ENCODE measurements at regions not wholly inside any gene's neighbourhood (a gene's known extent, or its start where the extent isn't known, plus 50 kb on each side); places are given as distances from the start of the nearest gene placed in this dataset.
"Not testable (repeated sequence)": the region's sequence is repeated elsewhere in the genome, so short reads cannot be mapped to it uniquely, and the experiment has no call there.

DNA sequence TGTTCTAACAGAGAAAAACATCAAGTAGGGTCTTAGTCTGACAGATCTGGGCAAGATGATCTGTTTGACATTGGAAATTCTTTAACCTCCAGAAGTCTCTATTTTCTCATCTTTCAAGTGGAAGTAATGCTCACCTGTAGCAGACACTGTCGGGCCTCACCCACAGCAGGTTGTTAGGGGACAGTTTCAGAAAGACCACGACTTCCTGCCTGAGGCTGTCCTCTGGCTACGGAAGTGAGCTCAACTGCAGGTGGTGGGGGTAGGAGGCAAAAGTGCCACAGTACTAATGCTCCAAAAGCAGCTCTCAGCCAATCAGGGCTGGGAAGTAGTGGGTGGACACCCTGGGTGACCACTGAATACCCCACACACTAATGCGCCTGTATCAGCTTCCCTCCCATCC, 111.4 kb upstream of the TOPAZ1 start:
- H3K4me1 ChIP-seq (ENCODE audit: control insufficient read depth, insufficient read depth, low read length): peaks cover 8% of the 10 kb centered on the region
- H3K4me3 ChIP-seq (ENCODE audit: insufficient read depth, low read depth, low read length): no peak overlapping the region
- no peak overlapping the region for H3K27ac ChIP-seq (ENCODE audit: insufficient read depth, low read depth, low read length, poor library complexity, severe bottlenecking)
- H3K9me3 ChIP-seq (ENCODE audit: control insufficient read depth, low read length): no peaks in the 10 kb centered on the region
- peaks cover 6% of the 10 kb centered on the region for H3K27me3 ChIP-seq (ENCODE audit: control insufficient read depth, insufficient read depth, low read length, poor library complexity, severe bottlenecking)
- no peaks in the 10 kb centered on the region for H3K36me3 ChIP-seq (ENCODE audit: control insufficient read depth, insufficient read depth, low read length)
- 91 to 94% methylated on average over 4 of the region's 4 CpGs for WGBS, 2 experiments

DNA sequence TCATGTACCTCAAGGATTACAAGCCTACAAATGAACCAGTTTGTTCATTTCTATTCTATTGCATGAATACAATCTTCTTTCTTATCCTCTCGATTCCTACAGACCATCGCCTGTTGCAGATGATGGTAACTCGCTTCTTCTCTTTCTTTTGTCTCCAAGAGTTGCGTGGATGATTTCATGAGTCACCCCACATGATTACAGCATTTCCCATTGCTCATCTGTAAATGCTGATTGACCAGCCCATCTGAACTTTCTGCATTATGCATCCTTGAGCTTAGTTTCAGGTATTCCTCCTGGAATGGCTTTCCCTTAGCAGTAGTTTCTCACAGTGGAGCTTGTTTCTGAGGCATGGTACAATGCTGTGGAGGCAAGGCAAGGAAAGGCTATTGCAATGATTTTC, 109.6 kb upstream of the TOPAZ1 start:
- no peak overlapping the region for H3K27ac ChIP-seq (ENCODE audit: insufficient read depth, low read depth, low read length, poor library complexity, severe bottlenecking)
- no peak overlapping the region for H3K4me3 ChIP-seq (ENCODE audit: insufficient read depth, low read depth, low read length)
- no peaks in the 10 kb centered on the region for H3K36me3 ChIP-seq (ENCODE audit: control insufficient read depth, insufficient read depth, low read length)
- H3K9me3 ChIP-seq (ENCODE audit: control insufficient read depth, low read length): no peaks in the 10 kb centered on the region
- H3K4me1 ChIP-seq (ENCODE audit: control insufficient read depth, insufficient read depth, low read length): peaks cover 8% of the 10 kb centered on the region
- H3K27me3 ChIP-seq (ENCODE audit: control insufficient read depth, insufficient read depth, low read length, poor library complexity, severe bottlenecking): peaks cover 6% of the 10 kb centered on the region
- 93 to 98% methylated on average over 4 of the region's 4 CpGs for WGBS, 2 experiments

- Histone ChIP-seq H3K36me3 (ENCODE audit: control insufficient read depth, insufficient read depth, low read length) (no peaks in the 10 kb centered on the region), H3K4me3 (ENCODE audit: insufficient read depth, low read depth, low read length) (no peak overlapping the region), H3K27ac (ENCODE audit: insufficient read depth, low read depth, low read length, poor library complexity, severe bottlenecking) (no peak overlapping the region), H3K9me3 (ENCODE audit: control insufficient read depth, low read length) (no peaks in the 10 kb centered on the region), H3K27me3 (ENCODE audit: control insufficient read depth, insufficient read depth, low read length, poor library complexity, severe bottlenecking) (peaks cover 6% of the 10 kb centered on the region), H3K4me1 (ENCODE audit: control insufficient read depth, insufficient read depth, low read length) (peaks cover 5% of the 10 kb centered on the region)
- WGBS, 2 experiments: 93 to 95% methylated on average over 7 of the region's 7 CpGs
Measured at GRCh38 chr3:44132593-44132992, 109.1 kb upstream of the TOPAZ1 start.

DNA sequence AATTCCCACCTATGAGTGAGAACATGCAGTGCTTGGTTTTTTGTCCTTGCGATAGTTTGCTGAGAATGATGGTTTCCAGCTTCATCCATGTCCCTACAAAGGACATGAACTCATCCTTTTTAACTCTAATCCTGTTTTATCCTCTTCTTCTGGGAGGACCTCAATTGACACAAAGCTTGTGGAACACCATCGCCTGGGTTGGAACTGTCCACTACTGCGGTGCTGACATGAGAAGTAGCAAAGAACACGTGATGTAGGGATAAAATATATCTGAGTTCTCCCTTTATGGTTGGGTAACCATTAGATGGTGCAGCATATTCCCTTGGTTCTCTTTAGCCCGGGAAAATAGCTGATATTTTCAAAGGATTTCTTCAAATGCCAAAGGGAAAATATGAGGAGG, 105.3 kb upstream of the TOPAZ1 start:
- no peaks in the 10 kb centered on the region for H3K9me3 ChIP-seq (ENCODE audit: control insufficient read depth, low read length)
- no peaks in the 10 kb centered on the region for H3K4me1 ChIP-seq (ENCODE audit: control insufficient read depth, insufficient read depth, low read length)
- no peaks in the 10 kb centered on the region for H3K36me3 ChIP-seq (ENCODE audit: control insufficient read depth, insufficient read depth, low read length)
- no peak overlapping the region for H3K27ac ChIP-seq (ENCODE audit: insufficient read depth, low read depth, low read length, poor library complexity, severe bottlenecking)
- 62% methylated on average over 5 of the region's 5 CpGs for WGBS, 2 experiments
- no peak overlapping the region for H3K4me3 ChIP-seq (ENCODE audit: insufficient read depth, low read depth, low read length)
- peaks cover 6% of the 10 kb centered on the region for H3K27me3 ChIP-seq (ENCODE audit: control insufficient read depth, insufficient read depth, low read length, poor library complexity, severe bottlenecking)

DNA sequence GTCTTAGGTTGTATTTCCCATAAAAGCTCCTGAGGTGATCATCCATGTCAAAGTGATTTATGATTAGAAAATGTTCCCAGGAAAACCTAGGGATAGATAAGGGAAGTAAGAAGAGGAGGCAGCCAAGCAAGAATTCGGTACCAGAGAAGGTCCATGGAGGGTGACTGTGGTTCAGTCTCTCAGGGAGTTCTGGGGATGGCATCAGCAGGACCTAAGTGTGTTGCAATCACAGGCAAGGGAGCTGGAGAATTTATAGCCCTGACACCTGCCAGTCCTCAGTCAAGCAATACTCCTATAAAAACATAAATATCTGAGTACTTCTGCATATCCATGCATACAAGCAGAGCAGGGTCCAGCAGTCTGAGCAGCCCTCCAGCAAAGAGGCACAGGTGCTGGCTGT, 95.6 kb upstream of the TOPAZ1 start:
- H3K27me3 ChIP-seq (ENCODE audit: control insufficient read depth, insufficient read depth, low read length, poor library complexity, severe bottlenecking): no peaks in the 10 kb centered on the region
- no peaks in the 10 kb centered on the region for H3K4me1 ChIP-seq (ENCODE audit: control insufficient read depth, insufficient read depth, low read length)
- no peaks in the 10 kb centered on the region for H3K36me3 ChIP-seq (ENCODE audit: control insufficient read depth, insufficient read depth, low read length)
- no peaks in the 10 kb centered on the region for H3K9me3 ChIP-seq (ENCODE audit: control insufficient read depth, low read length)
- 78 to 89% methylated on average over 1 of the region's 1 CpG for WGBS, 2 experiments
- H3K4me3 ChIP-seq (ENCODE audit: insufficient read depth, low read depth, low read length): no peak overlapping the region
- H3K27ac ChIP-seq (ENCODE audit: insufficient read depth, low read depth, low read length, poor library complexity, severe bottlenecking): no peak overlapping the region

GRCh38 chr3:44159696-44160300, 81.9 kb upstream of the TOPAZ1 start:
- Histone ChIP-seq H3K27ac (ENCODE audit: insufficient read depth, low read depth, low read length, poor library complexity, severe bottlenecking) (no peak overlapping the region), H3K27me3 (ENCODE audit: control insufficient read depth, insufficient read depth, low read length, poor library complexity, severe bottlenecking) (no peaks in the 10 kb centered on the region), H3K9me3 (ENCODE audit: control insufficient read depth, low read length) (no peaks in the 10 kb centered on the region), H3K4me1 (ENCODE audit: control insufficient read depth, insufficient read depth, low read length) (no peaks in the 10 kb centered on the region), H3K36me3 (ENCODE audit: control insufficient read depth, insufficient read depth, low read length) (no peaks in the 10 kb centered on the region), H3K4me3 (ENCODE audit: insufficient read depth, low read depth, low read length) (no peak overlapping the region)
- WGBS, 2 experiments: 89 to 91% methylated on average over 2 of the region's 2 CpGs

DNA sequence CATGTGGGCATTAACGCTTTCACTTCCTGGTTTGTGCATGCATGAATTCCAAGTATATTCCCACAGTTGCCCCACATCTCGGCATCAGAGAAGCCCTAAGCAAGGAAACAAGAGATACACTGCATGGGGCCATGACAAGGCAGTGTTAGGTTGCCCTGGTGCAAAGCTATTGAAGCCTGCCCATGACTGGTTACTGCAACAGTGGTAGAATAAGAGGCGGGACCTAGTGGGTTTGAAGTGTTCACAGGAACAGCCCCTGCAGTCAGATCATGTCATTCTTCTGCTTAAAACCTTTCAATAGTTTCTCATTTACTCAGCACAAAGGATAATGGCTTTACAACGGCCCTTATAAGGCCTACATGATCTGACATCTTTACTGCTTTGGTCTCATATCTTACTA, 80.9 kb upstream of the TOPAZ1 start:
- H3K4me3 ChIP-seq (ENCODE audit: insufficient read depth, low read depth, low read length): no peak overlapping the region
- no peaks in the 10 kb centered on the region for H3K36me3 ChIP-seq (ENCODE audit: control insufficient read depth, insufficient read depth, low read length)
- 86 to 87% methylated on average over 4 of the region's 4 CpGs for whole genome bisulfite sequencing, 2 experiments
- H3K4me1 ChIP-seq (ENCODE audit: control insufficient read depth, insufficient read depth, low read length): no peaks in the 10 kb centered on the region
- H3K27ac ChIP-seq (ENCODE audit: insufficient read depth, low read depth, low read length, poor library complexity, severe bottlenecking): no peak overlapping the region
- no peaks in the 10 kb centered on the region for H3K27me3 ChIP-seq (ENCODE audit: control insufficient read depth, insufficient read depth, low read length, poor library complexity, severe bottlenecking)
- no peaks in the 10 kb centered on the region for H3K9me3 ChIP-seq (ENCODE audit: control insufficient read depth, low read length)

DNA sequence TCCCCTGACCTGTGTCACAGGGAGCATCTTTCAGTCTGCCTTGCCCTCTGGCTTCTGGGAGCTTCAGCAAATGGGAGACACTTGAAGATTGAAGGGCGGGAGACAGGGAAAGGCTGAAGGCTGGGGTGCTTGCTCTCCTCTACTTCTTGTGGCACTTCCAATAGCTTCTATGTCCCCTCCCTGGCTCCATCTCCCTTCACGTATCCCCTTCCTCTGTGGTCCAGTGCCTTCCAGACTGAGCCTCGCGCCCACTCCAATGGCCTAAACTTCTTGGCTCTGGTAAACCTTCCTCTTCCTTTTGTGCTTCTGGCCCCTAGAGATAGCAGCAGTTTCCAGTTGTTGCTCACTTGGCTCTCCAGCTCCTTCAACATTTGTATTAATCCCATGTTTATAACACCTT, 69.8 kb upstream of the TOPAZ1 start:
- 91 to 93% methylated on average over 4 of the region's 4 CpGs for WGBS, 2 experiments
- no peaks in the 10 kb centered on the region for H3K27me3 ChIP-seq (ENCODE audit: control insufficient read depth, insufficient read depth, low read length, poor library complexity, severe bottlenecking)
- no peak overlapping the region for H3K4me3 ChIP-seq (ENCODE audit: insufficient read depth, low read depth, low read length)

DNA sequence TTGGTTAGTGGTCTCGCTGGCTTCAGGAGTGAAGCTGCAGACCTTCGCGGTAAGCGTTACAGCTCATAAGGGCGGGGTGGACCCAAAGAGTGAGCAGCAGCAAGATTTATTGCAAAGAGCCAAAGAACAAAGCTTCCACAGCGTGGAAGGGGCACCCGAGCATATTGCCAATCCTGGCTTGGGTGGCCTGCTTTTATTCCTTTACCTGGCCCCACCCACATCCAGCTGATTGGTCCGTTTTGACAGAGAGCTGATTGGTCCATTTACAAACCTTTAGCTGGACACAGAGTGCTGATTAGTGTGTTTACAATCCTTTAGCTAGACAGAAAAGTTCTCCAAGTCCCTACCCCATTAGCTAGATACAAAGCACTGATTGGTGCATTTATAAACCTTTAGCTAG, 69.0 kb upstream of the TOPAZ1 start:
- H3K4me1 ChIP-seq (ENCODE audit: control insufficient read depth, insufficient read depth, low read length): not testable (repeated sequence)
- 94 to 95% methylated on average over 8 of the region's 8 CpGs for WGBS, 2 experiments

More for the DNA sequence above, 69.8 kb upstream of the TOPAZ1 start:
- Histone ChIP-seq H3K27ac (ENCODE audit: insufficient read depth, low read depth, low read length, poor library complexity, severe bottlenecking) (no peak overlapping the region), H3K36me3 (ENCODE audit: control insufficient read depth, insufficient read depth, low read length) (no peaks in the 10 kb centered on the region), H3K9me3 (ENCODE audit: control insufficient read depth, low read length) (no peaks in the 10 kb centered on the region), H3K4me1 (ENCODE audit: control insufficient read depth, insufficient read depth, low read length) (no peaks in the 10 kb centered on the region)

GRCh38 chr3:44173263-44173662, 68.4 kb upstream of the TOPAZ1 start:
- Histone ChIP-seq H3K36me3 (ENCODE audit: control insufficient read depth, insufficient read depth, low read length) (no peaks in the 10 kb centered on the region), H3K27ac (ENCODE audit: insufficient read depth, low read depth, low read length, poor library complexity, severe bottlenecking) (no peak overlapping the region), H3K27me3 (ENCODE audit: control insufficient read depth, insufficient read depth, low read length, poor library complexity, severe bottlenecking) (no peaks in the 10 kb centered on the region), H3K4me1 (ENCODE audit: control insufficient read depth, insufficient read depth, low read length) (no peaks in the 10 kb centered on the region), H3K4me3 (ENCODE audit: insufficient read depth, low read depth, low read length) (no peak overlapping the region), H3K9me3 (ENCODE audit: control insufficient read depth, low read length) (no peaks in the 10 kb centered on the region)
- 92 to 96% methylated on average over 13 to 14 of the region's 15 CpGs for WGBS, 2 experiments

More for the DNA sequence above, 69.0 kb upstream of the TOPAZ1 start:
- not testable (repeated sequence) for H3K27ac ChIP-seq (ENCODE audit: insufficient read depth, low read depth, low read length, poor library complexity, severe bottlenecking); H3K4me3 ChIP-seq (ENCODE audit: insufficient read depth, low read depth, low read length); H3K9me3 ChIP-seq (ENCODE audit: control insufficient read depth, low read length); H3K27me3 ChIP-seq (ENCODE audit: control insufficient read depth, insufficient read depth, low read length, poor library complexity, severe bottlenecking); H3K36me3 ChIP-seq (ENCODE audit: control insufficient read depth, insufficient read depth, low read length)

DNA sequence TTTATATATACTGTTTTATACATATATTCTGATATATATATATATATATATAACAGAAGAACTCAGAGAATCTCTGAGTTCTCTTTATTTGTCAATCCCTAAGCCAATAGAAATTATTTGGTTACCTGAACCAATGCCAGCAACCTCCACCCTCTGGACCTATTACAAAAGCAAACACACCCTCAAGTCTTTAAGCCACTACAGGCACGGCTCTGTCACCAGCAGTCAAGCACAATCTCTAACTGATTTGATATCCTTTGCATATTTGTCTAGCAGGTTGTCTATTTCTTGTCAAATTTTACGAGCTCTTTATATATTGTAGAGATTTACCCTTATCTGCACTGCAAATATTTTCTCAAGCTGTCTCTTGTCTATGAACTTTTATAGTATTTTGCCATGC, 66.6 kb upstream of the TOPAZ1 start:
- no peaks in the 10 kb centered on the region for H3K36me3 ChIP-seq (ENCODE audit: control insufficient read depth, insufficient read depth, low read length)
- H3K27me3 ChIP-seq (ENCODE audit: control insufficient read depth, insufficient read depth, low read length, poor library complexity, severe bottlenecking): no peaks in the 10 kb centered on the region
- no peak overlapping the region for H3K4me3 ChIP-seq (ENCODE audit: insufficient read depth, low read depth, low read length)
- H3K9me3 ChIP-seq (ENCODE audit: control insufficient read depth, low read length): no peaks in the 10 kb centered on the region
- 93% methylated on average over 1 to 2 of the region's 2 CpGs for WGBS, 2 experiments
- no peak overlapping the region for H3K27ac ChIP-seq (ENCODE audit: insufficient read depth, low read depth, low read length, poor library complexity, severe bottlenecking)
- H3K4me1 ChIP-seq (ENCODE audit: control insufficient read depth, insufficient read depth, low read length): no peaks in the 10 kb centered on the region
